Neural crest cell (in vitro differentiated cells): ENCODE measurements at regions not wholly inside any gene's neighbourhood (a gene's known extent, or its start where the extent isn't known, plus 50 kb on each side); places are given as distances from the start of the nearest gene placed in this dataset.

Source experiments
- DNase-seq: peaks from one replicate; pipeline ENCODE4 v3.0.0; 2021; ENCODE audit warnings: low read depth, mixed read lengths, low spot score
- H3K27ac Mint-ChIP-seq: one replicate; pipeline ENCODE4 v1.8.0; 2021; ENCODE audit warnings: mild to moderate bottlenecking, mixed read lengths; ENCODE audit not compliant: unreplicated experiment
- H3K27me3 Mint-ChIP-seq: 2 replicates; pipeline ENCODE4 v1.8.0; 2021; ENCODE audit warnings: low read depth, mild to moderate bottlenecking, mixed read lengths
- H3K36me3 Mint-ChIP-seq: 2 replicates; pipeline ENCODE4 v1.8.0; 2021; ENCODE audit warnings: low read depth, mild to moderate bottlenecking, mixed read lengths
- H3K4me1 Mint-ChIP-seq: 2 replicates; pipeline ENCODE4 v1.8.0; 2021; ENCODE audit warnings: mixed read lengths
- H3K4me3 Mint-ChIP-seq: one replicate; pipeline ENCODE4 v1.8.0; 2021; ENCODE audit warnings: mild to moderate bottlenecking, mixed read lengths
- H3K9me3 Mint-ChIP-seq: 2 replicates; pipeline ENCODE4 v1.8.0; 2021; ENCODE audit warnings: mixed read lengths
- TF ChIP-seq, protein P1 (sequence below): fragments of 200-600 bp; sonication (generic); conservative IDR thresholded peaks from 2 replicates; pipeline ENCODE4 v1.5.0; 2021; ENCODE audit warnings: antibody characterized with exemption, mild to moderate bottlenecking

DNA sequence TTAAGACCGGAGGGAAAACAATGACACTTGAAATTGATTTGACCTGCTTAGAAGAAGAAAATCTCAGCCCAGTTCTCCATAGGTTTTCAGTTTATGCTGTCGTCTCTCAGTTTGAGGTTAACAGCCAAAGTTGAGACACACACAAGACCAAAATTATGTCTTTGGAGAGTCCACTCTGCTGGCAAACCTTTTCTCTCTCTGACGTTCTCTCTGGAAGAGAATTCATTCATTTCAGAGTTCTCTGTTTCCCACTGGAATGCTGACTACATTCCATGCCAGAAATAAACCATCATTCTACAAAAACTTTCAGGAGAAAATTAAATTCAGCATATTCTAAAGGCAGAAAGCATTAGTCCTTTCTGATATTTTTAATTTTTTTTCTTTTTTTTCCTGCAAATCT lies 155.2 kb downstream of the TFAP2A start:
- Mint-ChIP-seq H3K4me1 (peaks cover 9% of the 10 kb centered on the region), H3K4me3 (no peak overlapping the region), H3K9me3 (peaks cover 12% of the 10 kb centered on the region), H3K36me3 (peaks cover 6% of the 10 kb centered on the region), H3K27me3 (no peaks in the 10 kb centered on the region), H3K27ac (no peak overlapping the region)
- DNase-seq, result no peak
- TF ChIP-seq, protein P1, sequence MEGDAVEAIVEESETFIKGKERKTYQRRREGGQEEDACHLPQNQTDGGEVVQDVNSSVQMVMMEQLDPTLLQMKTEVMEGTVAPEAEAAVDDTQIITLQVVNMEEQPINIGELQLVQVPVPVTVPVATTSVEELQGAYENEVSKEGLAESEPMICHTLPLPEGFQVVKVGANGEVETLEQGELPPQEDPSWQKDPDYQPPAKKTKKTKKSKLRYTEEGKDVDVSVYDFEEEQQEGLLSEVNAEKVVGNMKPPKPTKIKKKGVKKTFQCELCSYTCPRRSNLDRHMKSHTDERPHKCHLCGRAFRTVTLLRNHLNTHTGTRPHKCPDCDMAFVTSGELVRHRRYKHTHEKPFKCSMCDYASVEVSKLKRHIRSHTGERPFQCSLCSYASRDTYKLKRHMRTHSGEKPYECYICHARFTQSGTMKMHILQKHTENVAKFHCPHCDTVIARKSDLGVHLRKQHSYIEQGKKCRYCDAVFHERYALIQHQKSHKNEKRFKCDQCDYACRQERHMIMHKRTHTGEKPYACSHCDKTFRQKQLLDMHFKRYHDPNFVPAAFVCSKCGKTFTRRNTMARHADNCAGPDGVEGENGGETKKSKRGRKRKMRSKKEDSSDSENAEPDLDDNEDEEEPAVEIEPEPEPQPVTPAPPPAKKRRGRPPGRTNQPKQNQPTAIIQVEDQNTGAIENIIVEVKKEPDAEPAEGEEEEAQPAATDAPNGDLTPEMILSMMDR, result no peak

DNA sequence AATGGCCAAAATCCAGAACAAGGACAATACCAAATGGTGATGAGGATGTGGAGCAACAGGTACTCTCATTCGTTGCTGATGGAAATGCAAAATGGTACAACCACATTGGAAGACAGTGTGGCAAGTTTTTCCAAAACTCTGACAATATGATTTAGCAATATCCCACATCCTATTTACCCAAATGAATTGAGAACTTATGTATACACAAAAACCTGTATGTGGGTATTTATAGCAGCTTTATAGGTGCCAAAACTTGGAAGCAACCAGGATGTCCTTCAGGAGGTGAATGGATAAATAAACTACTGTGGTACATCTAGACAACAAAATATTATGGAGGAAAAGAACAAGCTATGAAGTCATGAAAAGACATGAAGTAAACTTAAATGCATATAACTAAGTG lies 156.5 kb downstream of the TFAP2A start:
- Mint-ChIP-seq H3K36me3 (peaks cover 6% of the 10 kb centered on the region), H3K4me1 (peaks cover 13% of the 10 kb centered on the region), H3K27ac (no peak overlapping the region), H3K4me3 (no peak overlapping the region), H3K9me3 (peaks cover 12% of the 10 kb centered on the region), H3K27me3 (no peaks in the 10 kb centered on the region)
- TF ChIP-seq, protein P1, result no peak
- no peak for DNase-seq

DNA sequence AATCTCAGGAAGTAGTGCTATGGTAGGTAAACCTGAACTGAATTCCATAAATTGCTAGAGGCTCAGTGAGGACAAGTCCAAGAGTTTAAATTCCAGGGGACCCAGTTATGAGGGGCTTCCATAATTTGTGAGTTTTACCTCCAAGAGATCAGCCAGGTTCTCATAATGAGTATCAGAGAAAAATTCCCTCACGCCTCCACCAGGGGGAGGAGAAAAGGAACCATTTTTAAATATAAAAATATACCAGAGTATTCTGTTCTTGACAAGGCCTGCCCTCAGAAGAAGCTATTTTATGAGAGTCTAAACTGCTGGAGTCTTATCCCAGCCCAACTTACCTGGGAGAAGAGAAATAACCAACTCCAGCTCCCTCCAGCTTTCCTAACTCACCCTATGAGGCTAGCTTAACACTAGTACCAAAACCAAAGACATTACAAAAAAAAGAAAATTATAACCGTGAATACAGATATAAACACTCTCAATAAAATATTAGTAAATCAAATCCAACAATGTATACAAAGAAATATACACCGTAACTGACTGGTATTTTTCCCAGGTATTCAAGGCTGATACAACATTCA lies 158.7 kb downstream of the TFAP2A start:
- DNase-seq, result no peak
- Mint-ChIP-seq H3K27ac (no peak overlapping the region), H3K27me3 (no peaks in the 10 kb centered on the region), H3K9me3 (peaks cover 12% of the 10 kb centered on the region), H3K4me1 (peaks cover 30% of the 10 kb centered on the region), H3K4me3 (no peak overlapping the region), H3K36me3 (peaks cover 6% of the 10 kb centered on the region)
- TF ChIP-seq, protein P1, result peak; percentile 63

DNA sequence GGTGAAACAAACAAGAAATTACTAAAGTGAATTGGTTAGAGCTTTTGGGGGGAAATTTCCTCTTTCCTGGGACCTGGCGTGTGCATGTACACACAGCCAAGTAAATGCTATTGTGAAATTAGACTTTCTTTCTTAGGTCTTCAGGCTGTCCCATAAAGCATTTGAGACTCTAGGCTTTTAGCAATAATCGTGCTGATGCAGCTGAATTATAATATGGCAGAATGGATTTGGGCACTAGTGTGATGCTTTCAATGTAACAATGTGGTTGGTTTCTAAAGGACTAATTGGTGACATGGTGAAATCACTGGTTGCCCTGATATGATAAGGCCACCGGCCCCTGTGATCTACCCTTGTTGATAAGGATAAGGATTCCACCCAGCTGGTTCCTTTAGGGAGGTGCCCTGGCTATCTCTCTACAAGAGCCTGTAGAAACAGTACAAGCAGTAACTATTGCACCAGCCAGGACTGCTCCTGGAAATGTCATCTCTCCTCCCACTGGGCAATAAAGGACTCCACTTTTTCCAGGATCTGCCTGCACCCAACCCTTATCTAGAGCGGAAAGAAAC lies 164.1 kb downstream of the TFAP2A start:
- no peak for DNase-seq
- peaks cover 5% of the 10 kb centered on the region for H3K9me3 Mint-ChIP-seq
- peak overlapping the region; percentile 15 for H3K27ac Mint-ChIP-seq

DNA sequence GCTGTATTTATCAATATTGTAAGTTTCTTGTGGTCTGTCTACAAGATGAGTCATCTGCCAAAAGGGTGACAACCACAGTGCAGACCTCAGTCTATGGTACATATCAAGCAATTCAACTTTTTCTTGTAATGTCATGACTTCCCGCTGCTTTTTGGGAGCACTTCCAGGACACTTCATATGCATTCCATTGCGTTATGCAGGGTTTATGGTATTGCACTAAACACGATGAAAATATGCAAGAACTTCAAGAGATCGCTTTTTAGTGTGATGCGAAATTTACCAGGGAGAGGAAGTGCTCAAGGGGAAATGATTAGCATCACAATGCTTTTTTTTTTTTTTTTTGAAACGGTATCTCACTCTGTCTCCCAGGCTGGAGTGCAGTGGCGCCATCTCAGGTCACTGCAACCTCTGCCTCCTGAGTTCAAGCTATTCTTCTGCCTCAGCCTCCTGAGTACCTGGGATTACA lies 166.5 kb downstream of the TFAP2A start:
- H3K9me3 Mint-ChIP-seq, result peaks cover 3% of the 10 kb centered on the region
- DNase-seq, result no peak

More for the DNA sequence above, 164.1 kb downstream of the TFAP2A start:
- no peak overlapping the region for H3K4me3 Mint-ChIP-seq
- TF ChIP-seq, protein P1, result no peak
- H3K36me3 Mint-ChIP-seq, result no peaks in the 10 kb centered on the region
- H3K4me1 Mint-ChIP-seq, result peaks cover 52% of the 10 kb centered on the region
- no peaks in the 10 kb centered on the region for H3K27me3 Mint-ChIP-seq

More for the DNA sequence above, 166.5 kb downstream of the TFAP2A start:
- no peaks in the 10 kb centered on the region for H3K27me3 Mint-ChIP-seq
- no peaks in the 10 kb centered on the region for H3K36me3 Mint-ChIP-seq
- no peak overlapping the region for H3K27ac Mint-ChIP-seq
- peaks cover 42% of the 10 kb centered on the region for H3K4me1 Mint-ChIP-seq
- H3K4me3 Mint-ChIP-seq, result no peak overlapping the region
- TF ChIP-seq, protein P1, result no peak
